Gastrocnemius medialis (tissue), 4 donors: ENCODE measurements at regions not wholly inside any gene's neighbourhood (a gene's known extent, or its start where the extent isn't known, plus 50 kb on each side); places are given as distances from the start of the nearest gene placed in this dataset.

Source experiments
- ATAC-seq, 2 donors: fragments of 150-250 bp; one replicate each; pipeline ENCODE4 v1.9.1; 2016
- DNase-seq, 2 donors: peaks; one replicate each; pipeline ENCODE4 v3.0.0-alpha.2; 2019
- H3K27ac ChIP-seq, 4 donors: fragments of 200-600 bp; sonication (generic); 1 replicate in 1 of 4; 2 replicates in 3 of 4; pipeline ENCODE4 v1.5.1; 2016 to 2018; ENCODE audit warnings: mild to moderate bottlenecking in 2 of 4, moderate library complexity in 1 of 4
- H3K27me3 ChIP-seq, 3 donors: fragments of 200-600 bp; sonication (generic) in 2 of 3; 1 replicate in 1 of 3; 2 replicates in 2 of 3; pipeline versions ENCODE4 v1.5.1 to v1.6.0; 2016 to 2019; ENCODE audit warnings: mild to moderate bottlenecking in 1 of 3, moderate library complexity in 1 of 3
- H3K36me3 ChIP-seq, 2 donors: fragments of 200-600 bp; sonication (generic) in 1 of 2; one replicate each; pipeline ENCODE4 v1.5.1; 2017 to 2018
- H3K4me1 ChIP-seq, 2 donors: fragments of 200-600 bp; sonication (generic) in 1 of 2; one replicate each; pipeline ENCODE4 v1.5.1; 2016 to 2017; ENCODE audit warnings: mild to moderate bottlenecking in 2 of 2
- H3K4me3 ChIP-seq, 4 donors: fragments of 200-600 bp; sonication (generic) in 3 of 4; 1 replicate in 1 of 4; 2 replicates in 3 of 4; pipeline ENCODE4 v1.5.1; 2016 to 2019; ENCODE audit warnings: mild to moderate bottlenecking in 2 of 4
- H3K9me3 ChIP-seq, 3 donors: fragments of 200-600 bp; sonication (generic) in 2 of 3; 1 replicate in 1 of 3; 2 replicates in 2 of 3; pipeline ENCODE4 v1.5.1; 2016 to 2019
- CTCF ChIP-seq, 5 experiments: fragments of 450-650 bp in 3 of 5; fragments of 200-600 bp in 2 of 5; sonication (generic) in 2 of 5; IDR thresholded peaks in 4 of 5; conservative IDR thresholded peaks in 1 of 5; 1 replicate in 4 of 5; 2 replicates in 1 of 5; pipeline ENCODE4 v1.5.1; 2016 to 2019; ENCODE audit warnings: antibody characterized with exemption in 5 of 5, mild to moderate bottlenecking in 3 of 5, moderate library complexity in 3 of 5
- POLR2A ChIP-seq, 2 donors: fragments of 450-650 bp; IDR thresholded peaks; one replicate each; pipeline ENCODE4 v1.6.1; 2017; ENCODE audit warnings: antibody characterized with exemption in 2 of 2, mild to moderate bottlenecking in 2 of 2, moderate library complexity in 2 of 2
- in situ Hi-C, 4 donors: fragments of 200-750 bp; cut with MboI; loops; one replicate each; pipeline versions ENCODE4 v1.15.0 to v1.8.0; 2017; ENCODE audit warnings: low sequenced_read_pairs in 4 of 4
- intact Hi-C: fragments of 100-400 bp; cut with DNase I; formaldehyde crosslinking; loops from one replicate; pipeline ENCODE4 v1.15.1; 2023; ENCODE audit warnings: low total_unique reads

GRCh38 chr6:225907-226306 lies 66.4 kb upstream of the DUSP22 start:
- ATAC-seq (no peak), DNase-seq (no peak)
- in situ Hi-C loops = no loop called here
- TF ChIP-seq CTCF (IDR thresholded peaks at IDR 0.05 in 4 of 5, conservative IDR thresholded peaks at IDR 0.05 in 1 of 5) (no peak), POLR2A (IDR thresholded peaks at IDR 0.05) (no peak)
- Histone ChIP-seq H3K4me3 (no peak overlapping the region), H3K27me3 (peaks cover 0 to 6% (median under 1%) of the 10 kb centered on the region in 3 donors), H3K27ac (no peak overlapping the region), H3K36me3 (no peaks in the 10 kb centered on the region), H3K9me3 (no peaks in the 10 kb centered on the region), H3K4me1 (no peaks in the 10 kb centered on the region)
- intact Hi-C loops = no loop called here

- intact Hi-C loops (no loop called here), in situ Hi-C loops (no loop called here)
- Histone ChIP-seq H3K9me3 (no peaks in the 10 kb centered on the region), H3K4me3 (no peak overlapping the region), H3K27ac (no peak overlapping the region), H3K27me3 (peaks cover 0 to 5% (median 0%) of the 10 kb centered on the region in 3 donors), H3K36me3 (no peaks in the 10 kb centered on the region), H3K4me1 (no peaks in the 10 kb centered on the region)
- DNase-seq (no peak), ATAC-seq (no peak)
- no peak for TF ChIP-seq CTCF (IDR thresholded peaks at IDR 0.05 in 4 of 5, conservative IDR thresholded peaks at IDR 0.05 in 1 of 5)
- no peak for TF ChIP-seq POLR2A (IDR thresholded peaks at IDR 0.05)
Measured at GRCh38 chr6:226516-227073, 65.7 kb upstream of the DUSP22 start.

GRCh38 chr6:227074-227782 lies 65.1 kb upstream of the DUSP22 start:
- no peak overlapping the region for H3K27ac ChIP-seq
- DNase-seq (no peak), ATAC-seq (peak in 1 of 2 donors; percentile 50)
- H3K4me1 ChIP-seq = no peaks in the 10 kb centered on the region
- no peak overlapping the region for H3K4me3 ChIP-seq
- no peaks in the 10 kb centered on the region for H3K27me3 ChIP-seq
- in situ Hi-C loops (no loop called here), intact Hi-C loops (no loop called here)
- no peaks in the 10 kb centered on the region for H3K9me3 ChIP-seq
- H3K36me3 ChIP-seq = no peaks in the 10 kb centered on the region
- TF ChIP-seq CTCF (IDR thresholded peaks at IDR 0.05 in 4 of 5, conservative IDR thresholded peaks at IDR 0.05 in 1 of 5) (peak in 2 of 5 experiments; percentile 8 to 20), POLR2A (IDR thresholded peaks at IDR 0.05) (no peak)

GRCh38 chr6:227812-228338 lies 64.4 kb upstream of the DUSP22 start:
- H3K4me3 ChIP-seq = no peak overlapping the region
- in situ Hi-C loops (no loop called here), intact Hi-C loops (no loop called here)
- H3K36me3 ChIP-seq = no peaks in the 10 kb centered on the region
- H3K4me1 ChIP-seq = no peaks in the 10 kb centered on the region
- no peak for DNase-seq
- TF ChIP-seq POLR2A (IDR thresholded peaks at IDR 0.05) (no peak), CTCF (IDR thresholded peaks at IDR 0.05 in 4 of 5, conservative IDR thresholded peaks at IDR 0.05 in 1 of 5) (no peak)
- no peaks in the 10 kb centered on the region for H3K9me3 ChIP-seq
- no peak for ATAC-seq
- H3K27ac ChIP-seq = no peak overlapping the region
- H3K27me3 ChIP-seq = no peaks in the 10 kb centered on the region
